ENCODE measurements at regions not wholly inside any gene's neighbourhood (a gene's known extent, or its start where the extent isn't known, plus 50 kb on each side); places are given as distances from the start of the nearest gene placed in this dataset.

- FAIRE-seq (no peak), DNase-seq (ENCODE audit: insufficient read length, low spot score) (no peak)
- no peak for TF ChIP-seq POLR2A (IDR thresholded peaks at IDR 0.05; ENCODE audit: low read depth, low read length)
Observed at GRCh38 chr14:41171045-41171444, 435.6 kb upstream of the LRFN5 start.

- FAIRE-seq: no peak
- no peak for TF ChIP-seq POLR2A (IDR thresholded peaks at IDR 0.05; ENCODE audit: low read depth, low read length)
- DNase-seq (ENCODE audit: insufficient read length, low spot score): no peak
Observed at GRCh38 chr14:41167040-41167439, 439.6 kb upstream of the LRFN5 start.

GRCh38 chr14:41154143-41154807 is 452.4 kb upstream of the LRFN5 start:
- TF ChIP-seq POLR2A (IDR thresholded peaks at IDR 0.05; ENCODE audit: low read depth, low read length): no peak
- DNase-seq (ENCODE audit: insufficient read length, low spot score) (no peak), FAIRE-seq (no peak)

- no peak for DNase-seq (ENCODE audit: insufficient read length, low spot score)
- FAIRE-seq: no peak
Observed at GRCh38 chr14:41146391-41146790, 460.3 kb upstream of the LRFN5 start.

GRCh38 chr14:41144370-41144769 is 462.3 kb upstream of the LRFN5 start:
- no peak for FAIRE-seq
- TF ChIP-seq POLR2A (IDR thresholded peaks at IDR 0.05; ENCODE audit: low read depth, low read length): no peak
- DNase-seq (ENCODE audit: insufficient read length, low spot score): no peak

More at GRCh38 chr14:41146391-41146790, 460.3 kb upstream of the LRFN5 start:
- TF ChIP-seq POLR2A (IDR thresholded peaks at IDR 0.05; ENCODE audit: low read depth, low read length): no peak

GRCh38 chr14:41137741-41138140 is 468.9 kb upstream of the LRFN5 start:
- no peak for FAIRE-seq
- TF ChIP-seq POLR2A (IDR thresholded peaks at IDR 0.05; ENCODE audit: low read depth, low read length): no peak
- DNase-seq (ENCODE audit: insufficient read length, low spot score): no peak

GRCh38 chr14:41130274-41130673 is 476.4 kb upstream of the LRFN5 start:
- DNase-seq (ENCODE audit: insufficient read length, low spot score) (no peak), FAIRE-seq (no peak)
- no peak for TF ChIP-seq POLR2A (IDR thresholded peaks at IDR 0.05; ENCODE audit: low read depth, low read length)

GRCh38 chr14:41120402-41120801 is 486.3 kb upstream of the LRFN5 start:
- no peak for DNase-seq (ENCODE audit: insufficient read length, low spot score)
- FAIRE-seq: no peak
- no peak for TF ChIP-seq POLR2A (IDR thresholded peaks at IDR 0.05; ENCODE audit: low read depth, low read length)

GRCh38 chr14:41096131-41096530 is 510.5 kb upstream of the LRFN5 start:
- DNase-seq (ENCODE audit: insufficient read length, low spot score): no peak
- FAIRE-seq: no peak
- no peak for TF ChIP-seq POLR2A (IDR thresholded peaks at IDR 0.05; ENCODE audit: low read depth, low read length)

GRCh38 chr14:41087056-41087455 is 519.6 kb upstream of the LRFN5 start:
- no peak for FAIRE-seq
- no peak for TF ChIP-seq POLR2A (IDR thresholded peaks at IDR 0.05; ENCODE audit: low read depth, low read length)
- DNase-seq (ENCODE audit: insufficient read length, low spot score): no peak

GRCh38 chr14:41073544-41073943 is 533.1 kb upstream of the LRFN5 start:
- no peak for TF ChIP-seq POLR2A (IDR thresholded peaks at IDR 0.05; ENCODE audit: low read depth, low read length)
- DNase-seq (ENCODE audit: insufficient read length, low spot score): no peak
- no peak for FAIRE-seq

GRCh38 chr14:41072776-41073175 is 533.9 kb upstream of the LRFN5 start:
- FAIRE-seq (no peak), DNase-seq (ENCODE audit: insufficient read length, low spot score) (no peak)
- TF ChIP-seq POLR2A (IDR thresholded peaks at IDR 0.05; ENCODE audit: low read depth, low read length): no peak

GRCh38 chr14:41071351-41071750 is 535.3 kb upstream of the LRFN5 start:
- TF ChIP-seq POLR2A (IDR thresholded peaks at IDR 0.05; ENCODE audit: low read depth, low read length): no peak
- DNase-seq (ENCODE audit: insufficient read length, low spot score) (no peak), FAIRE-seq (no peak)

GRCh38 chr14:41062826-41063225 is 543.9 kb upstream of the LRFN5 start:
- DNase-seq (ENCODE audit: insufficient read length, low spot score): peak; percentile 1
- TF ChIP-seq POLR2A (IDR thresholded peaks at IDR 0.05; ENCODE audit: low read depth, low read length): no peak
- no peak for FAIRE-seq

GRCh38 chr14:41055589-41055988 is 551.1 kb upstream of the LRFN5 start:
- FAIRE-seq: no peak
- no peak for TF ChIP-seq POLR2A (IDR thresholded peaks at IDR 0.05; ENCODE audit: low read depth, low read length)
- DNase-seq (ENCODE audit: insufficient read length, low spot score): no peak

GRCh38 chr14:41051801-41052200 is 554.9 kb upstream of the LRFN5 start:
- DNase-seq (ENCODE audit: insufficient read length, low spot score) (no peak), FAIRE-seq (no peak)
- no peak for TF ChIP-seq POLR2A (IDR thresholded peaks at IDR 0.05; ENCODE audit: low read depth, low read length)
